Mammary epithelial cell (primary cell): ENCODE measurements at regions not wholly inside any gene's neighbourhood (a gene's known extent, or its start where the extent isn't known, plus 50 kb on each side); places are given as distances from the start of the nearest gene placed in this dataset.

Experiments
- CTCF ChIP-seq, 2 donors: IDR thresholded peaks in 1 of 2; conservative IDR thresholded peaks in 1 of 2; 2 replicates each; pipeline ENCODE4 v1.5.1; 2011 to 2012; ENCODE audit warnings: inconsistent platforms in 2 of 2, low read length in 2 of 2, mild to moderate bottlenecking in 2 of 2, control low read depth in 1 of 2, low read depth in 1 of 2; ENCODE audit not compliant: insufficient read depth in 1 of 2; ENCODE audit errors: extremely low read depth in 1 of 2
- EZH2 ChIP-seq: IDR thresholded peaks from 2 replicates; pipeline ENCODE4 v1.6.1; 2012; ENCODE audit warnings: low read length, inconsistent platforms, borderline replicate concordance

GRCh38 chr14:54137614-54137961 is 181.0 kb upstream of the BMP4 start:
- no peak for TF ChIP-seq CTCF (conservative IDR thresholded peaks at IDR 0.05 in 1 of 2, IDR thresholded peaks at IDR 0.05 in 1 of 2; ENCODE audit: extremely low read depth in 1 of 2, insufficient read depth in 1 of 2, low read depth in 1 of 2, low read length in 2 of 2)
- TF ChIP-seq EZH2: no peak
